Smooth muscle cell (in vitro differentiated cells): ENCODE measurements at regions not wholly inside any gene's neighbourhood (a gene's known extent, or its start where the extent isn't known, plus 50 kb on each side); places are given as distances from the start of the nearest gene placed in this dataset.

Source experiments
- DNase-seq: peaks from one replicate; lab custom pipeline; 2025; ENCODE audit not compliant: unreplicated experiment; lab: John Stamatoyannopoulos, UW
- H2AFZ ChIP-seq: fragments of 200-600 bp; sonication (generic); 2 replicates; pipeline ENCODE4 v1.6.0; 2016; ENCODE audit warnings: antibody characterized with exemption, low read depth, mild to moderate bottlenecking
- H3F3A ChIP-seq: fragments of 200-600 bp; sonication (generic); 2 replicates; pipeline ENCODE4 v1.6.0; 2017; ENCODE audit warnings: antibody characterized with exemption, low read depth
- H3K27ac ChIP-seq: fragments of 200-600 bp; sonication (generic); 2 replicates; pipeline ENCODE4 v1.5.1; 2016; ENCODE audit warnings: low read depth, mild to moderate bottlenecking
- H3K27me3 ChIP-seq: fragments of 200-600 bp; sonication (generic); 2 replicates; pipeline ENCODE4 v1.6.1; 2016; ENCODE audit warnings: low read depth, mild to moderate bottlenecking
- H3K36me3 ChIP-seq: fragments of 200-600 bp; sonication (generic); 2 replicates; pipeline ENCODE4 v1.5.1; 2016; ENCODE audit warnings: low read depth
- H3K4me1 ChIP-seq: fragments of 200-600 bp; sonication (generic); 2 replicates; pipeline ENCODE4 v1.5.1; 2016; ENCODE audit warnings: low read depth
- H3K4me2 ChIP-seq: fragments of 200-600 bp; sonication (generic); 2 replicates; pipeline ENCODE4 v1.6.0; 2016; ENCODE audit warnings: mild to moderate bottlenecking
- H3K4me3 ChIP-seq: fragments of 200-600 bp; sonication (generic); 2 replicates; pipeline ENCODE4 v1.5.1; 2016; ENCODE audit warnings: mild to moderate bottlenecking
- H3K79me2 ChIP-seq: fragments of 200-600 bp; sonication (generic); 2 replicates; pipeline ENCODE4 v1.6.0; 2016; ENCODE audit warnings: low read depth, mild to moderate bottlenecking
- H3K9ac ChIP-seq: fragments of 200-600 bp; sonication (generic); 2 replicates; pipeline ENCODE4 v1.6.0; 2016; ENCODE audit warnings: low read depth
- H3K9me3 ChIP-seq: fragments of 200-600 bp; sonication (generic); replicated peaks from 2 replicates; pipeline ENCODE4 v1.5.1; 2016; ENCODE audit warnings: low read depth
- H4K20me1 ChIP-seq: fragments of 200-600 bp; sonication (generic); 2 replicates; pipeline ENCODE4 v1.6.0; 2016; ENCODE audit warnings: low read depth
- WGBS: methylation state at CpG from one replicate; pipeline ENCODE4 v1.1.7; 2016; ENCODE audit warnings: low lambda C conversion rate; 5-methylcytosine and 5-hydroxymethylcytosine counted together
- TF ChIP-seq, protein P1 (sequence below): fragments of 200-600 bp; sonication (generic); IDR thresholded peaks from 2 replicates; pipeline ENCODE4 v1.5.1; 2017; ENCODE audit warnings: borderline replicate concordance, mild to moderate bottlenecking, antibody characterized with exemption; ENCODE audit not compliant: insufficient read depth, poor library complexity, severe bottlenecking

DNA sequence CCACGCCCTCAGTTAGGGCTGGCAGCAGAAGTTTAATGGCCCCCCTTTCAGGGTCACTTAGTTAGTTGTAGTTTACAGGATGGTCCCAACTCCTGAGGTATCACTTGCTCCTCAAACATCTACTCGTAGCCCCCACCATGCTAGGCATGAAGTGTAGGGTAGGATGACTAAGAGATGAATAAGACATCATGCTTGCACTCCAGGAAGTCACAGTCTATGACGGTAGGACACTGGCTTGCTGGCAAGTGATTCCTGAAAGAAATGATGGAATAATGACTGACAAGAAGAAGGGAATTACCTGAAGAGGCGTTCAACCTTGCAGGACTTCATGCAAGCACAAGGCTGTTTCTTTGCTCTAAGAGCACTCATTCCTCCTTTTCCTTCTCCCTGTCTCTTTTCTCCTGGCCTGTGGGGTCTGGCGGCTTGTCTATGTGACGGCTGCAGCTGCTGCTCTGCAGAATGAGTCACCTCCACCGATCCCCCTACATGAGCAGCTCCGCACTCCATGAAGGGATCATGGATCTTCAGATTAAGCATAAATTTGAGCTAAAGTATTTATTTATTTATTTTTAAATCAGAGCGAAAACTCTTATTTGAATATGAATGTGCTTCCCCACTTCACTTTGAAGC, 82.9 kb upstream of the BOC start:
- Histone ChIP-seq H3K9ac (no peak overlapping the region), H3K79me2 (no peaks in the 10 kb centered on the region), H3K36me3 (no peaks in the 10 kb centered on the region), H3K4me3 (no peak overlapping the region), H3K4me1 (peaks cover 23% of the 10 kb centered on the region), H3K27me3 (no peaks in the 10 kb centered on the region), H2AFZ (no peak overlapping the region), H3K4me2 (peak overlapping the region; percentile 69), H3K27ac (peak overlapping the region; percentile 62), H3F3A (no peaks in the 10 kb centered on the region), H3K9me3 (no peaks in the 10 kb centered on the region), H4K20me1 (no peaks in the 10 kb centered on the region)
- TF ChIP-seq, protein P1, sequence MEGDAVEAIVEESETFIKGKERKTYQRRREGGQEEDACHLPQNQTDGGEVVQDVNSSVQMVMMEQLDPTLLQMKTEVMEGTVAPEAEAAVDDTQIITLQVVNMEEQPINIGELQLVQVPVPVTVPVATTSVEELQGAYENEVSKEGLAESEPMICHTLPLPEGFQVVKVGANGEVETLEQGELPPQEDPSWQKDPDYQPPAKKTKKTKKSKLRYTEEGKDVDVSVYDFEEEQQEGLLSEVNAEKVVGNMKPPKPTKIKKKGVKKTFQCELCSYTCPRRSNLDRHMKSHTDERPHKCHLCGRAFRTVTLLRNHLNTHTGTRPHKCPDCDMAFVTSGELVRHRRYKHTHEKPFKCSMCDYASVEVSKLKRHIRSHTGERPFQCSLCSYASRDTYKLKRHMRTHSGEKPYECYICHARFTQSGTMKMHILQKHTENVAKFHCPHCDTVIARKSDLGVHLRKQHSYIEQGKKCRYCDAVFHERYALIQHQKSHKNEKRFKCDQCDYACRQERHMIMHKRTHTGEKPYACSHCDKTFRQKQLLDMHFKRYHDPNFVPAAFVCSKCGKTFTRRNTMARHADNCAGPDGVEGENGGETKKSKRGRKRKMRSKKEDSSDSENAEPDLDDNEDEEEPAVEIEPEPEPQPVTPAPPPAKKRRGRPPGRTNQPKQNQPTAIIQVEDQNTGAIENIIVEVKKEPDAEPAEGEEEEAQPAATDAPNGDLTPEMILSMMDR = no peak
- no peak for DNase-seq
- 46% methylated on average over 9 of the region's 9 CpGs for WGBS

DNA sequence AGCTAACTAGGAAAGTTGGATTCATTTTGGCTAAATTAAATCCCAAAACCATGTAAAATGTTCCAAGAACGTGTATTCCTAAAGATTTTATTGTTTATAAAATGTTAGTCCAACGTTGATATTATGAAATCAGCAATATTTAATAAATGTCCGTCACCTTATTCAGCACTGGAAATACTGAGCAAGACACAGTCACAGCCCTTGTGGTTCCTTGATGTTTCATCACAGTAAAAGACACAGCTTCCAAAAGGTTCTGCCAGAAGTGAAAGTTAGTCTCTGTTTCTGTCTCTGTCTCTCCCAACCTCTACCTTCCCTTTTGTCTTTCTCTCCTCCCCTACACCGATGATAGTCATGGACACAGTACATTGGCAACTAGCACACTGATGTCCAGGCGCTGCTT, 82.2 kb upstream of the BOC start:
- H3K4me3 ChIP-seq = no peak overlapping the region
- H3K36me3 ChIP-seq = no peaks in the 10 kb centered on the region
- H3K9me3 ChIP-seq = no peaks in the 10 kb centered on the region
- H3F3A ChIP-seq = no peaks in the 10 kb centered on the region
- no peaks in the 10 kb centered on the region for H3K27me3 ChIP-seq
- 84% methylated on average over 5 of the region's 5 CpGs for WGBS
- no peak for DNase-seq
- no peaks in the 10 kb centered on the region for H4K20me1 ChIP-seq
- no peak overlapping the region for H3K9ac ChIP-seq
- TF ChIP-seq, protein P1 = no peak
- peak overlapping the region; percentile 62 for H3K27ac ChIP-seq
- H3K4me1 ChIP-seq = peaks cover 18% of the 10 kb centered on the region
- H3K79me2 ChIP-seq = no peaks in the 10 kb centered on the region
- peak overlapping the region; percentile 69 for H3K4me2 ChIP-seq
- no peak overlapping the region for H2AFZ ChIP-seq

DNA sequence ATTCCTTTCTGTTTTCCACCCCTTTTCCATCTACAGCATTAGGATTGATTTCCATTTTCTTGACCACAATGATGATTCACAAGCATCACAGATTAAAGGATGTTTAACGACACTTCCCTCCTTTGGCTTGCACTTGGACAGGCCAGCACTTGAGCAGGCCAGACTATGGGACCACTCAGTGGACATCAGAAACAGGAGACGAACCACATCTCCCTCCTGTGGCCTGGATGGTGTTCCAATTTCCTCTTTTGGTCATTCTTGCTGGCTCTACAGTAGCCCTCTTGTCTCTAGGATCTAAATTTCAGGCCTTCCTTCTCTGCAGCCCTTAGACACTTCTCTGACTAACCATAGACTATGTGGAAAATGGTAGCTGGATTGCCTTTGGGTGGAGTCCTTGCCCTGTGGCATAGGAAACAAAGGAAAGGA, 78.8 kb upstream of the BOC start:
- TF ChIP-seq, protein P1 = no peak
- Histone ChIP-seq H3K9me3 (no peaks in the 10 kb centered on the region), H3K4me2 (no peak overlapping the region), H3F3A (no peaks in the 10 kb centered on the region), H2AFZ (no peak overlapping the region), H3K27ac (no peak overlapping the region), H4K20me1 (no peaks in the 10 kb centered on the region), H3K4me1 (peaks cover 14% of the 10 kb centered on the region), H3K79me2 (no peaks in the 10 kb centered on the region), H3K27me3 (no peaks in the 10 kb centered on the region), H3K36me3 (no peaks in the 10 kb centered on the region), H3K9ac (no peak overlapping the region), H3K4me3 (no peak overlapping the region)
- DNase-seq = no peak
- WGBS = 40% methylated on average over 2 of the region's 2 CpGs

DNA sequence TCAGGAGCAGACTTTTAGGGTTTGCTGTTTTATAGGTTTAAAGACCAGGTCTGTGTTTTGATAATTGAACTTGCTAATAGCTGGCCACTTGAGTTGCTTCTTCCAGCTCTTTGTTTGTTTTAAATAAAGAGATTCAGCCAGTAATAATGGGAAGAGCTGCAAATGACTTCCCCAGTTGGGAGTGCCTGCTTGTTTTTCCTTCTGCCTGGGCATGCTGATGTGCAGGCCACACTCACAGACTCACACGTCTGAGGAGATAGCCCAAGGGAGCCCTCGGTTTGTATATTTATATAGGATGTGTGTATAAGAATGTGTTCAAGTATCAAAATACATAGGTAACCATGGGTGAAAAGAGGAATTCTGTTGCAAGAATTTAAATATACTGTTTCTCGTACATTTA, 78.2 kb upstream of the BOC start:
- 77% methylated on average over 3 of the region's 3 CpGs for WGBS
- DNase-seq = no peak

More for the DNA sequence above, 78.2 kb upstream of the BOC start:
- Histone ChIP-seq H3K36me3 (no peaks in the 10 kb centered on the region), H3K4me3 (no peak overlapping the region), H4K20me1 (no peaks in the 10 kb centered on the region), H3K27ac (no peak overlapping the region), H3K4me2 (no peak overlapping the region), H3K27me3 (no peaks in the 10 kb centered on the region), H2AFZ (no peak overlapping the region), H3K79me2 (no peaks in the 10 kb centered on the region), H3K9me3 (no peaks in the 10 kb centered on the region), H3K9ac (no peak overlapping the region), H3K4me1 (peaks cover 12% of the 10 kb centered on the region), H3F3A (no peaks in the 10 kb centered on the region)
- TF ChIP-seq, protein P1 = no peak
